Stimulated activated effector memory CD8-positive, alpha-beta T cell treated with anti-CD3 and anti-CD28 coated beads, Interleukin-12 subunit alpha, Interleukin-12 subunit beta, amount 100 ng/mL, for 72 hours (primary cell): ENCODE measurements at regions not wholly inside any gene's neighbourhood (a gene's known extent, or its start where the extent isn't known, plus 50 kb on each side); places are given as distances from the start of the nearest gene placed in this dataset.

Experiments used
- ATAC-seq: fragments of 150-1000 bp; cut with Tn5 transposase; 2 replicates; pipeline ENCODE4 v1.10.0; 2021
- DNase-seq, 2 donors: peaks; one replicate each; pipeline ENCODE4 v3.0.0; 2021 to 2022; ENCODE audit warnings: low spot score in 2 of 2
- H3K27ac Mint-ChIP-seq: one replicate; pipeline ENCODE4 v1.8.0; 2022; ENCODE audit warnings: mild to moderate bottlenecking, mixed read lengths
- H3K36me3 Mint-ChIP-seq: one replicate; pipeline ENCODE4 v1.8.0; 2022; ENCODE audit warnings: mild to moderate bottlenecking, mixed read lengths
- H3K4me1 Mint-ChIP-seq: one replicate; pipeline ENCODE4 v1.8.0; 2022; ENCODE audit warnings: mixed read lengths
- H3K4me3 Mint-ChIP-seq: one replicate; pipeline ENCODE4 v1.8.0; 2022; ENCODE audit warnings: mild to moderate bottlenecking, mixed read lengths
- H3K9me3 Mint-ChIP-seq: one replicate; pipeline ENCODE4 v1.8.0; 2022; ENCODE audit warnings: mixed read lengths

DNA sequence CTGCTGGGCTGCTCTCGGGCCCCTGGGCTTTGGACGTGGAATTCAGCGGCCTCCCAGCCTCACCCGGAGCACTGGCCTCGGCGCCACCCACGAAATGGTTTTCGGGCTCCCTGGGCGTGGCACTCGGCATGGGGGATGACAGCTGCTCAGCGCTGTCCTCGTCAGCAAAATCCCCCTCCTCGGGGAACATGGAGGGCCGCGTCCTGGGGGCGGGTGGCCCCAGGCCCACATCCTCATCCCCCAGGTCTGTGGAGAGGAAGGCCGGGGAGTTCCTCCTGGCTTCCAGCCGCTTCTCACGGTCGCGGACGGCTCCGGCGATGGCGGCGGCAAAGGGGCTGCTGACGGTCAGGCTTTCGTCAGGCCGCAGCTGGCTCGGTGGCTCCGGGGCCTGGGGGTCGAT, 88.4 kb downstream of the CTTN start:
- no peak for ATAC-seq
- Mint-ChIP-seq H3K4me1 (no peaks in the 10 kb centered on the region), H3K27ac (no peak overlapping the region), H3K9me3 (peaks cover 2% of the 10 kb centered on the region), H3K36me3 (no peaks in the 10 kb centered on the region), H3K4me3 (no peak overlapping the region)
- DNase-seq: no peak

- Mint-ChIP-seq H3K9me3 (peaks cover 2% of the 10 kb centered on the region), H3K27ac (no peak overlapping the region), H3K36me3 (no peaks in the 10 kb centered on the region), H3K4me3 (no peak overlapping the region), H3K4me1 (no peaks in the 10 kb centered on the region)
- ATAC-seq (no peak), DNase-seq (no peak)
Measured at GRCh38 chr11:70487160-70487559, 88.8 kb downstream of the CTTN start.

- Mint-ChIP-seq H3K27ac (no peak overlapping the region), H3K9me3 (peaks cover 2% of the 10 kb centered on the region), H3K4me1 (no peaks in the 10 kb centered on the region), H3K36me3 (no peaks in the 10 kb centered on the region), H3K4me3 (no peak overlapping the region)
- DNase-seq (no peak), ATAC-seq (no peak)
Measured at GRCh38 chr11:70487756-70488155, 89.4 kb downstream of the CTTN start.

DNA sequence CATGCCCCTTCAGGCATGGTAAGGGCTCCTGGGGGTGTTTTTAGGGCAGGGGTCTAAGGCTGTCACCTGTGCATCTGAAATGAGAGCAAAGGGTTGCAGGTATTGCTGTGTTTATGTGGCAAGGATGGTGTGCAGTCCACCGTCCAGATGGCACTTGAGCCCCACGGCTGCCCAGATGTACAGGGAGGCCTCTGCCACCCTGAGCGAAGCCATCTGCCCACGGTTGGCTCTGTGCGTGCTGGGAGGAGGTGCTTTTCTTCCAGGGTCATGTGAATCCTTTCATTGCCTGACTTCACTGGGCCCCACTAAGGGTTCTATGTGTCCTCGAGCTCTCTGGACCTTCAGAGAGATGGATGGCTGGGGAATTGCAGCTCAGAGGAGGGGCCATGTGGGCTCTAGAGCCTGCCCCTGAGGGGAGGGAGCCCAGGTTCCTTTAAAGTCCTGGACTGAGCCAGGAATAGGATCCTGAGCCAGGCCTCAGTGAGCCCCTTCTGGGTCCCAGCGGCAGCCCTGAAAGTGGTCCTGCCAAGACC, 89.9 kb downstream of the CTTN start:
- no peak overlapping the region for H3K27ac Mint-ChIP-seq
- no peaks in the 10 kb centered on the region for H3K4me1 Mint-ChIP-seq
- H3K9me3 Mint-ChIP-seq: peaks cover 2% of the 10 kb centered on the region
- DNase-seq (no peak), ATAC-seq (no peak)
- no peak overlapping the region for H3K4me3 Mint-ChIP-seq
- no peaks in the 10 kb centered on the region for H3K36me3 Mint-ChIP-seq

DNA sequence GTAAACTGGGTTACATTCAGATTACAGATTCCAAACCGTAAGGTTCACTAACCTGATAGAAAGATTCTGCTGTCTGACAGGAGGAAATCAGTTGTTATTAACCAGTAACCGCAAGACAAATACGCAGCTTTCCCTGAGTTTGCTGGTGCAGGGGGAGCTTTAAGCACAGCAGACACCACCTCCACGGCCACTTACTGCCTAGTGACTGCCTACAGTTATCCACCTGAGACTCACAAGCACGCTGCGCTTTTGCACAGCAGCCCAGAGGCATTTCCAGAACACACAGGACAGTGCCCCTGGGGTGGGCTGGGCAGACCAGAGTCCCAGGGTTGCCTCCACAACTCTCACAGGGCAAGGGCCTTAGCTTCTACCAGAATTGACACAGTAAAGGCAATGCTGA, 90.9 kb downstream of the CTTN start:
- no peak for DNase-seq
- Mint-ChIP-seq H3K36me3 (no peaks in the 10 kb centered on the region), H3K9me3 (peaks cover 2% of the 10 kb centered on the region), H3K27ac (no peak overlapping the region), H3K4me1 (no peaks in the 10 kb centered on the region), H3K4me3 (no peak overlapping the region)
- ATAC-seq: no peak

- Mint-ChIP-seq H3K27ac (no peak overlapping the region), H3K36me3 (no peaks in the 10 kb centered on the region), H3K4me1 (no peaks in the 10 kb centered on the region), H3K4me3 (no peak overlapping the region), H3K9me3 (peaks cover 2% of the 10 kb centered on the region)
- DNase-seq (no peak), ATAC-seq (peak; percentile 22)
Measured at GRCh38 chr11:70490208-70490607, 91.9 kb downstream of the CTTN start.

DNA sequence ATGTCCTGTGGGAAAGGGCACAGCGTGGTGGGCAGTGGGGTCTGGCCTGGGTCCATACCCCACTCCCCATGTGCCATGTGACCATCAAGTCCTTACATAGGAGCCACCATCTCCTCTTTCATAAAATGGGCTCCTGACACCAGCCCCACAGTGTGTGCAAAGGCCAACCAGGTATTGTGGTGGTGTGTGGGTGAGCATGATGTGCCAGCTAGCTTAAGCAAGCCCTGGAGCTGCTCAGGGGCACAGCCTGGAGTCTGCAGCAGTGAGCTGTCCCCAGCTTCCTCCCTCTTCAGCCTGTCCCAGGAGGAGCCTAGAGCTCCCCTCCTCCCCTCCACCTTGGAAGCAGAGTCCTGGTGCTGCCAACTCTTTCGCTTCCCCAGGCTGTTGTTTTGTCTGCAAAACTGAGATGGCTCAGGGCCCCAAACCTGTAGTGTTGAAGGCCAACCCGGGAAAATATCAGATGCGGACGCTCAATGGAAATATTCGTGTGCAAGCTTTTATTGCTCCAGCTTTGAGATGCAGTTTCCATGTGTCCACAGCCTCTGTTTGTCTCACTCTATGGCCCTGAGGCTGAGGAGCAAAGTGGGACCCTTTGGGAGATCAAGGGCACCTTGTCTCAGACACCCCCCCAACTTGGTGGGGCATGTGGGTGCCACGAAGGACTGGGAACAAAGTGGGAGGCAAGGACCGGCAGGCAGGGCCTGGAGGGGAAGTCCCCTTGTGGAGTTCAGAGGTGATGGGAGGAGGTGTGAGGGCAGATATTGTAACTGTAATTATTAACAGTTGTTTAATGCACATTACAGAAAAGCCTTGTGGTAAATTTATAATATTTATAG, 92.6 kb downstream of the CTTN start:
- DNase-seq: no peak
- Mint-ChIP-seq H3K9me3 (peaks cover 2% of the 10 kb centered on the region), H3K36me3 (no peaks in the 10 kb centered on the region), H3K4me3 (no peak overlapping the region), H3K4me1 (no peaks in the 10 kb centered on the region), H3K27ac (no peak overlapping the region)
- ATAC-seq: no peak

DNA sequence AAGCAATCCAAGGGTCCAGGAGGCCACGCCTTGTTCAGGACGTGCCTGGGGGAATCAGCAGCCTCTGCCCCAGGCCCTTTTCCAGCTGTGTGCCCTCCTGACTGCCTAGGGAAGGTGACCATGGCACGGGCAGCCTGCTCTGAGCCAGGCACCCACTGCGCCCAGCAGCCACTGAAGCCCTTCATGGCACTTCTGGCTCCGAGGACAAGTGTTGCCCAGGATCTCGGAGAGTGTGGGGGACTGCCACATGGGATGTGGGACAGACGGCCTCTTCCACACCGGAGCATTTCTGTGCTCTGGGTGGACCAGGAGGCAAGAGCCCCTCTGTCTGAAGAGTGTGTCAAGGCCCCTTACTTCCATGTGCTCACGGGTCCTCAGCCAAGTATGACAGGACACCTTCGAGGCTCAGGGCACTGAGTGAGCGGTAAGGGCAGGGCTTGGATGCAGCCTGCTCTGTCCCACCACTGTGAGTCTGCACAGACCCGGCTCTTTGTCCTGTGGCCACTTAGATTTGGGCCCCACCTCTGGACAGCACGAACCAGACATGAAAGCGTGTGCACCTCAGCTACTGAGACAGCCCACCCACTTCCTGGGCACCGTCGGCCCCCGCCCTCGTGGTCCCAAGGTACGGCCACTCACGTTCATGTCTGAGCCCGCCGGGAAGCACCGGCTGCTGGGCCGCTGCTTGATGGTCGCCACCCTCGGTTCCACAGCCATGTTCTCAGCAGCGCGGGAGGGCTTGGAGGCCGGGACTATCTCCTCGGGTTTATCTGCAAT, 93.6 kb downstream of the CTTN start:
- no peaks in the 10 kb centered on the region for H3K4me1 Mint-ChIP-seq
- no peaks in the 10 kb centered on the region for H3K36me3 Mint-ChIP-seq
- H3K4me3 Mint-ChIP-seq: no peak overlapping the region
- H3K27ac Mint-ChIP-seq: no peak overlapping the region
- no peak for DNase-seq
- no peak for ATAC-seq
- peaks cover 2% of the 10 kb centered on the region for H3K9me3 Mint-ChIP-seq

DNA sequence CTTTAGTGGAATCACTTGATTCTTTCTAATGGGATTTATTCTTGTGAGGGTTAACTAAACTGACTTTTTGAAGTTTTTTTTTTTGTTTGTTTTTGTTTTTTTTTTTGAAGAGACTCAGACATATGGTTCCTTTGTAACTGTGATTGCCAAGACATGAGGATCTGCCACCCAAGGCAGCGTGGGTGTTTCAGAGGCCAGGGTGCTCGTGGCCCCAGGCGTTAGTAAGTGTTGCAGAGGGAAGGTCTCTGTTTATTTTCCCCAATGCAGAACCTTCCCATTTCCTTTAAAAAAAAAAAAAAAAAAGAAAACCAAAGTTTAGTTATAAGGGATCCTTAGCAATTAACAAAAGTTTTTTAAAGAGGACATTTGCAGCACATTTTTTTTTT, 94.8 kb downstream of the CTTN start:
- H3K27ac Mint-ChIP-seq: no peak overlapping the region
- DNase-seq: no peak
- H3K36me3 Mint-ChIP-seq: no peaks in the 10 kb centered on the region
- H3K9me3 Mint-ChIP-seq: peaks cover 2% of the 10 kb centered on the region
- H3K4me1 Mint-ChIP-seq: no peaks in the 10 kb centered on the region
- no peak for ATAC-seq
- H3K4me3 Mint-ChIP-seq: no peak overlapping the region

GRCh38 chr11:70493891-70494290, 95.6 kb downstream of the CTTN start:
- DNase-seq: no peak
- Mint-ChIP-seq H3K9me3 (peaks cover 2% of the 10 kb centered on the region), H3K4me3 (no peak overlapping the region), H3K36me3 (no peaks in the 10 kb centered on the region), H3K27ac (no peak overlapping the region), H3K4me1 (no peaks in the 10 kb centered on the region)
- no peak for ATAC-seq

DNA sequence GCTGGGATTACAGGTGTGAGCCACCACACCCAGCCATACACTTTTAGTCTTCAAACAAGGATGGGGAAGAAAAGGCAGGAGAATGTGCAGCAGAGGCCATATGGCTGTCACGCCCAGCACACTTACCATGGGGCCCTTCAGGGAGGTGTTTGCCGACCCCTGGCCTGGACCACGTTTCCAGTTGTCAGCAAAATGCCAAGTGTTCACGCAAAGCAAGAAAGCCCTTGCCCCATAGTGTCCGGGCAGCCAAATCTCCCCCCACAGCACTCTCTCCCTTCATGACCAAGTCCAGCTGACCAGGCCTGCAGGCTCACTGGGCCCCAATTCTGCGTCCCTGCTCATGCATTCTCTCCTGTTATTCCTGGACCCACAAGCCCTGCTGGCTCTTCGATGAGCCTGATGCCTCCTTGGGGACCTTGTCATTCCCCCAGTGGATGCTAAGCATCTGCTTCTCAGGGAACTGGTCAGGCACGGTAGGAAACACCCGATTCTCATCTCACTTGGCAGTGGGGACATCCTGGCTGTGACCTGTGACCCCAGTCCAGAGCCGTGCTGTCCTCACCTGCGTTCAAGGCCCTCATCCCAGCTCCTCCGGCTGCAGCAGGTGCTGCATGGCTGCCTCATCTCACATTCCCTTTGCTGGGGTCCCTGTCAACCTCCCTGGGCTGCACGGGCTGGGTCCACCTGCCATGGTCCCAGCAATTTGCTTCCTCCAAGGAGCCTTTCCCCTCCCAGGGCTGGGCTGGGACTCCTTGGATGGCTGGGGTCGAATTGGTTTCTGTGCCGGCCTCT, 96.4 kb downstream of the CTTN start:
- Mint-ChIP-seq H3K27ac (no peak overlapping the region), H3K4me1 (no peaks in the 10 kb centered on the region), H3K36me3 (no peaks in the 10 kb centered on the region), H3K9me3 (peaks cover 2% of the 10 kb centered on the region), H3K4me3 (no peak overlapping the region)
- no peak for ATAC-seq
- DNase-seq: no peak

GRCh38 chr11:70495351-70496310, 97.3 kb downstream of the CTTN start:
- Mint-ChIP-seq H3K4me1 (no peaks in the 10 kb centered on the region), H3K9me3 (peaks cover 2% of the 10 kb centered on the region), H3K27ac (no peak overlapping the region), H3K36me3 (no peaks in the 10 kb centered on the region), H3K4me3 (no peak overlapping the region)
- DNase-seq: no peak
- ATAC-seq: no peak

GRCh38 chr11:70496591-70497535, 98.5 kb downstream of the CTTN start:
- no peaks in the 10 kb centered on the region for H3K36me3 Mint-ChIP-seq

More at GRCh38 chr11:70496591-70497535, 98.5 kb downstream of the CTTN start:
- H3K4me1 Mint-ChIP-seq: no peaks in the 10 kb centered on the region
- DNase-seq: no peak
- H3K4me3 Mint-ChIP-seq: no peak overlapping the region
- no peak overlapping the region for H3K27ac Mint-ChIP-seq
- ATAC-seq: no peak
- no peaks in the 10 kb centered on the region for H3K9me3 Mint-ChIP-seq
